ENCODE measurements at regions not wholly inside any gene's neighbourhood (a gene's known extent, or its start where the extent isn't known, plus 50 kb on each side); places are given as distances from the start of the nearest gene placed in this dataset.

DNA sequence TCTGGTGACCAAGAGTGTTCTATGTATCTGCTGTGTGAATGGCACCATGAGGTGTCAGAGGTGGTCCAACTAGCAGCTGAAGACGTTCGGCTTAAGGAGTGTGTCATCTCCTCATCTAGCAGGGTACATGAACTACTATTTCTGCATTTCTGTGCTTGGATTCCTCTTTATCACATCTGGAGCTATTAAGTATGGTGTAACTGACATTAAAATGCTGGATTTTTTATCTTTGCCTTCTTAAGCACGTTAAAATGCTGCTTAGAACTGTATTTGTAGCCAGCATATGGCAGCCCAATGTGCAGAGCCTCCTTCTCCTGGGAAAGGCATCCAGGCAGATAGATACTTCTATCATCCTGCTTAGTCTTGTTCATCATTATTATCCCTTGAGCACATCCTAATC is 409.3 kb upstream of the MMADHC start:
- Histone ChIP-seq H3K36me3 (no peaks in the 10 kb centered on the region), H3K4me3 (no peak overlapping the region), H3K9me3 (replicated peaks in 1 of 11) (peaks cover 0 to 13% (median 0%) of the 10 kb centered on the region in 11 experiments; a peak in 1 of 22 replicates), H3K4me1 (peaks cover 5 to 16% (median 8%) of the 10 kb centered on the region in 10 experiments; a peak in 15 of 20 replicates), H3K9ac (no peak overlapping the region), H3K27me3 (no peaks in the 10 kb centered on the region), H3K4me2 (no peak overlapping the region), H3K27ac (no peak overlapping the region), H4K20me1 (no peaks in the 10 kb centered on the region)
- TF ChIP-seq Cebpa-rat (IDR thresholded peaks at IDR 0.05): no peak

DNA sequence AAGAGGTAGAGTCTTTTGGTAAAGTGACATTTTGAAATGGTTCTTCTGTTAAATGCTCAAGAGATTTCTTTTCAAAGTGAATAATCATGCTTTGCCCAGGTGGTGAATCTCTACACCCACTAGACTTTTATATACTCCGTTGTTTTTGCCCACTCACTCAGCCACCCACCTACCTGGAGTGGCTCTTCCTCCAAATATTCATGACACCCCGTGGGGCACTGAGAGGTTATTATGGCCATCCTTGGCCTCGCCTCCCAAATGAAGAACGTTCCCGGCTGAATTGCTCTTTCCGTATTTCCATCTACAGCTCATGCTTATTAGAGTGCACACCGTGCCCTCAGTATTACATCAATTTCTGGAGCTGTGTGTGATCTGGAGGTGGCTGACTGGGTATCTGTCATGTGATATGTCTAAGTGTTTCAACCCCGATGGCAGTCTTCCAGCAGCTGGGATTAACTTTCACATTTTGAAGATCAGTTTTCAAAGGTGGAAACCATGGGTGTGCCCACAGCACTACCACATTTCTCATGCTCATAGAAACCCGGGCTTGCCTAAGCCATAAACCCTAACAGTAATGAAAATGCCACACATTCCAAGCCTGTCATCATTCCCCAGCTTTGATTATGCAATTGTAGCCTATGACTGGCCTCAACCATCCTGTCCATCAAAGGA is 406.6 kb upstream of the MMADHC start:
- H3K9ac ChIP-seq: no peak overlapping the region
- H3K9me3 ChIP-seq (replicated peaks in 1 of 11): peaks cover 0 to 13% (median 0%) of the 10 kb centered on the region in 11 experiments; a peak in 1 of 22 replicates
- no peak overlapping the region for H3K27ac ChIP-seq
- no peak overlapping the region for H3K4me2 ChIP-seq
- TF ChIP-seq Cebpa-rat (IDR thresholded peaks at IDR 0.05): no peak
- no peaks in the 10 kb centered on the region for H3K36me3 ChIP-seq
- H3K4me1 ChIP-seq: peaks cover 5 to 17% (median 8%) of the 10 kb centered on the region in 10 experiments; a peak in 15 of 20 replicates
- H3K4me3 ChIP-seq: no peak overlapping the region
- H4K20me1 ChIP-seq: no peaks in the 10 kb centered on the region
- H3K27me3 ChIP-seq: no peaks in the 10 kb centered on the region

DNA sequence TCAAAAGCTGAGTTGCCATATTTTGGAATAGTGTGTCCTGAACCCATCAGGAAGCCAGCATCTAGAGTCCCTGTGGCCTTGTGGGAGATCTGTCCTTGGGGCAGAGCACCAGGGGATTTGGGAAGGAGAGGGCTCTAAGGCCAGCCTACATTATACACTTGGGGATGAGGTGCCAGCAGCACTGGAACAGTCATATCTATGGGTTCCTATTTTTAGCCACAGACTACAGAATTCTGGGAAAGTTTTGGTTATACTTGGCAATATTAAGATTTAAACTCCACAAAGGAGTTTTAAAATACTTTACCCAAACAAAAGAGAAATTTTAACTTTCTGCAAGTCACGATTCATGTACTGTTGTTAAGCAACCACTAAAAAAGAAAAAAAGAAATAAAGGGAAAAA is 405.7 kb upstream of the MMADHC start:
- Histone ChIP-seq H3K27ac (no peak overlapping the region), H4K20me1 (no peaks in the 10 kb centered on the region), H3K27me3 (no peaks in the 10 kb centered on the region), H3K4me1 (peaks cover 5 to 17% (median 8%) of the 10 kb centered on the region in 10 experiments; a peak in 15 of 20 replicates), H3K9ac (no peak overlapping the region), H3K36me3 (no peaks in the 10 kb centered on the region), H3K4me2 (peak overlapping the region in 2 of 11 experiments; percentile 50 to 57; a peak in 1 of 22 replicates), H3K9me3 (replicated peaks in 1 of 11) (0 out of 22 replicates have a peak, but pooled peaks cover 0 to 8% (median 0%) of the 10 kb centered on the region in 11 experiments), H3K4me3 (no peak overlapping the region)
- TF ChIP-seq Cebpa-rat (IDR thresholded peaks at IDR 0.05): no peak

- Histone ChIP-seq H3K27ac (no peak overlapping the region), H3K4me2 (no peak overlapping the region), H3K9me3 (replicated peaks in 1 of 11) (no peaks in the 10 kb centered on the region), H3K4me1 (peaks cover 5 to 17% (median 8%) of the 10 kb centered on the region in 10 experiments; a peak in 15 of 20 replicates), H3K27me3 (no peaks in the 10 kb centered on the region), H3K4me3 (no peak overlapping the region), H3K36me3 (no peaks in the 10 kb centered on the region), H4K20me1 (no peaks in the 10 kb centered on the region), H3K9ac (no peak overlapping the region)
- no peak for TF ChIP-seq Cebpa-rat (IDR thresholded peaks at IDR 0.05)
Observed at GRCh38 chr2:149991576-149991975, 404.0 kb upstream of the MMADHC start.

DNA sequence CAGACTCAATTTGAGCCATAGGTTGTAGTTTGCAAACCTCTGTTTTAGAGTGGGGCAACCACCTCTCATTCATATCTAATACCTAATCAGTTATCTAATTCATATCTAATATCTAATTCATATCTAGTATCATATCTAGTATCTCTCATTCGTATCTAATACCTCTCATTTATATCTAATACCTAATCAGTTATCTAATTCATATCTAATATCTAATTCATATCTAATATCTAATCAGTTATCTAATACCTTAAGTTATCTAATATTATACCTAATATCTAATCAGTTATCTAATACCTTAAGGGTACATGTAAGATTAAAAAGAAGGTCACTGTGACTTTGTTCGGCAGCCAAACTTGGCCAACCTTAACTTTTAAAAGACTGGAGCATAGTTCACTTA is 403.4 kb upstream of the MMADHC start:
- Histone ChIP-seq H3K4me3 (no peak overlapping the region), H4K20me1 (no peaks in the 10 kb centered on the region), H3K4me1 (peaks cover 5 to 17% (median 8%) of the 10 kb centered on the region in 10 experiments; a peak in 15 of 20 replicates), H3K27me3 (no peaks in the 10 kb centered on the region), H3K9me3 (replicated peaks in 1 of 11) (no peaks in the 10 kb centered on the region), H3K36me3 (no peaks in the 10 kb centered on the region), H3K4me2 (no peak overlapping the region), H3K9ac (no peak overlapping the region), H3K27ac (no peak overlapping the region)
- no peak for TF ChIP-seq Cebpa-rat (IDR thresholded peaks at IDR 0.05)

DNA sequence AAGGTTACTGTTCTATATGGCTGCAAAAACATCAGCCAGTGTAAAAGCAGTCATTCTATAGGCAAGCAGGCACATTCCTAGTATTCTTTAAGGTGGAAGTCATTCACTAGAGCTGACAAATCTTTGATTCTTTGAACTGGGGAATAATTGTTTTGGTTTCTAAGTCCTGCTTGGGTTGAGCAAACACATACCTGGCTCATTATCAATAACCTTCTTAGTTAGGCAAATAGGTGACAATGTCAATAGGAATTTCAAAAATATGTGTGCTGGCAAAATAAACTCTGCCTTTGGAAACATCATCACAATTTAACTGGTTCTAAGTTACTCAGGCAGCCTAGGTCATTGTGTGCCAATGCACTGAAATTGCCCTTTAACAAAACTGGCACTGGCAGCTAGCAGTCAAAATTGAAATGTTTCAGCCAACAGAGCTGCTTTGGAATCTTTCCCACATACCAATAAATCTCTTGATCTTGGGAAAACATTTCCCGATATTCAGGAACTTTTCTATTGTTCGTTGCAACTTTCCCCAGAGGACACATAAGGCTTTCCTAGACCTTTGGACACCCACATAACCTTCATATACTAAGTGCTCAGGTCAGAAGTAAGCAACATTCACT is 402.0 kb upstream of the MMADHC start:
- H3K36me3 ChIP-seq: no peaks in the 10 kb centered on the region
- no peak overlapping the region for H3K4me3 ChIP-seq
- no peak for TF ChIP-seq Cebpa-rat (IDR thresholded peaks at IDR 0.05)
- H3K4me1 ChIP-seq: peaks cover 5 to 17% (median 8%) of the 10 kb centered on the region in 10 experiments; a peak in 15 of 20 replicates
- H3K4me2 ChIP-seq: no peak overlapping the region
- no peak overlapping the region for H3K9ac ChIP-seq
- no peaks in the 10 kb centered on the region for H3K27me3 ChIP-seq
- H3K27ac ChIP-seq: no peak overlapping the region
- no peaks in the 10 kb centered on the region for H3K9me3 ChIP-seq (replicated peaks in 1 of 11)
- H4K20me1 ChIP-seq: no peaks in the 10 kb centered on the region

GRCh38 chr2:149988361-149988760 is 400.8 kb upstream of the MMADHC start:
- Histone ChIP-seq H3K9ac (no peak overlapping the region), H3K9me3 (replicated peaks in 1 of 11) (no peaks in the 10 kb centered on the region), H3K27ac (no peak overlapping the region), H3K4me3 (no peak overlapping the region), H3K4me1 (peaks cover 5 to 15% (median 8%) of the 10 kb centered on the region in 10 experiments; a peak in 15 of 20 replicates), H3K36me3 (no peaks in the 10 kb centered on the region), H3K27me3 (no peaks in the 10 kb centered on the region), H3K4me2 (no peak overlapping the region), H4K20me1 (no peaks in the 10 kb centered on the region)
- TF ChIP-seq Cebpa-rat (IDR thresholded peaks at IDR 0.05): no peak

DNA sequence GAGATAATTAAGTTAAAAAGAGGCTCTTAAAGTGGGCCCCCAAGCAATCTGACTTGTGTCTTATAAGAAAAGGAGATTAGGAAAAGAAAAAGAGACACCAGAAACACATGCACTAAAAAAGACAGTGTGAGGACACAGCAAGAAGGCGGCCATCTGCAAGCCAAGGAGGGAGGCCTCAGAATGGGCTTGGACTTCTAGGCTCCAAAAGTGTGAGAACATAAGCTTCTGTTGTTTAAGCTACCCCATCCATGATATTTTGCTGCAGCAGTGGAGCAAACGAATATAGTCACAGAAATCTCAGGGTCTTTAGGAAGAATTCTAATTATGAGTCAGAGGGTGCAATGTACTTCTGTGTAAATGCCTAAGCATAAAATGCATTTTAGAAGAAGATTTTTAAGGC is 399.3 kb upstream of the MMADHC start:
- Histone ChIP-seq H3K27ac (no peak overlapping the region), H3K27me3 (no peaks in the 10 kb centered on the region), H3K4me3 (no peak overlapping the region), H3K9ac (no peak overlapping the region), H3K4me1 (peaks cover 0 to under 1% (median 0%) of the 10 kb centered on the region in 10 experiments; a peak in 1 of 20 replicates), H3K4me2 (no peak overlapping the region), H3K36me3 (no peaks in the 10 kb centered on the region), H4K20me1 (no peaks in the 10 kb centered on the region), H3K9me3 (replicated peaks in 1 of 11) (0 out of 22 replicates have a peak, but pooled peaks cover 0 to 3% (median 0%) of the 10 kb centered on the region in 11 experiments)
- no peak for TF ChIP-seq Cebpa-rat (IDR thresholded peaks at IDR 0.05)

DNA sequence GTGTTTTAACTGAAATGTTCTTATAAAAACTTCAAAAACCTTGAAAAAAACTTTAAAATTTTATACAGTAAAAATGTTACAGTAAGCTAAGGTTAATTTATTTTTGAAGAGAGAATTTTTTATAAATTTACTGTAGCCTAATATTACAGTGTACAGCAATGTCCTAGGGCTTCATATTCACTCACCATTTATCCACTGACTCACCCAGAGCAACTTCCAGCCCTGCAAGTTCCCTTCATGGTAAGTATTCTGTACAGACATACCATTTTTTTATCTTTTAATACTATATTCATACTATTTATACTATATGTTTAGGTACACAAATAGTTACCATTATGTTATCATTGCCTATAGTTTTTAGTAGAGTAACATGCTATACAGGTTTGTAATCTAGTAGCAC is 396.7 kb upstream of the MMADHC start:
- Histone ChIP-seq H3K9ac (no peak overlapping the region), H3K27ac (no peak overlapping the region), H3K4me3 (no peak overlapping the region), H3K27me3 (no peaks in the 10 kb centered on the region), H3K4me2 (no peak overlapping the region), H3K9me3 (replicated peaks in 1 of 11) (peaks cover 0 to 11% (median 6%) of the 10 kb centered on the region in 11 experiments; a peak in 6 of 22 replicates), H3K36me3 (no peaks in the 10 kb centered on the region), H4K20me1 (no peaks in the 10 kb centered on the region), H3K4me1 (no peaks in the 10 kb centered on the region)
- TF ChIP-seq Cebpa-rat (IDR thresholded peaks at IDR 0.05): no peak
